ENCODE measurements at regions not wholly inside any gene's neighbourhood (a gene's known extent, or its start where the extent isn't known, plus 50 kb on each side); places are given as distances from the start of the nearest gene placed in this dataset.
A peak's percentile ranks its signal among the peaks of the same experiment; 100 is the strongest.
"Not testable (repeated sequence)": the region's sequence is repeated elsewhere in the genome, so short reads cannot be mapped to it uniquely, and the experiment has no call there.

DNA sequence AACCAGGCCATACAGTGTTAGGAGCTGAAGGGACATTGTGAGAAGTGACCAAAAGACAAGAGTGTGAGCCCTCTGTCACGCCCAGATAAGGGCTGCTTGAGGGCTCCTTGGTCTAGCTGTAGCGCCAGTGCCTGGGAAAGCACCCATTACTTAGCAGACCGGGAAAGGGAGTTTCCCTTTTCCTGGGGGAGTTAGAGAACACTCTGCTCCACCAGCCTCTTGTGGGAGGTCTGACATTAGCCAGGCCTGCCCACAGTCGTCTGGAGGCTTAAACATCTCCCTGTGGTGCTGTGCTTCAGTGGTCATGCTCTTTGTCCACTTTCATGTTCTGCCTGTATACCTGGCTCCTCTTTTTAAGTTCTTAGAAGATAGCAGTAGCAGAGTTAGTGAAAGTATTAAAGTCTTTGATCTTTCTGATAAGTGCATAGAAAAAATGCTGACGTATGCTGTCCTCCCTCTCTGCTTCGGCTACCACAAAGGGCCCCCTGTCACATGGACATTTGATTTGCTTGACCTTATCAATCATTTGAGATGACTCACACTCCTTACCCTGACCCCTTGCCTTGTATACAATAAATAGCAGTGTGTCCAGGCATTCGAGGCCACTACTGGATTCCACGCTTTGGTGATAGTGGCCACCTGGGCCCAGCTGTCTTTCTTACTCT lies 201.5 kb upstream of the ECI2 start:
- H3K27me3 ChIP-seq (replicated peaks): no peaks in the 10 kb centered on the region
- no peaks in the 10 kb centered on the region for H3K36me3 ChIP-seq
- no peak overlapping the region for H3K4me3 ChIP-seq
- peaks cover 4% of the 10 kb centered on the region for H3K4me1 ChIP-seq (replicated peaks)
- no peak overlapping the region for H3K27ac ChIP-seq
- H3K9me3 ChIP-seq (replicated peaks): no peaks in the 10 kb centered on the region
- DNase-seq (ENCODE audit: low read depth in 1 of 2, low spot score in 2 of 2): peak in 1 of 2 experiments; percentile 34

DNA sequence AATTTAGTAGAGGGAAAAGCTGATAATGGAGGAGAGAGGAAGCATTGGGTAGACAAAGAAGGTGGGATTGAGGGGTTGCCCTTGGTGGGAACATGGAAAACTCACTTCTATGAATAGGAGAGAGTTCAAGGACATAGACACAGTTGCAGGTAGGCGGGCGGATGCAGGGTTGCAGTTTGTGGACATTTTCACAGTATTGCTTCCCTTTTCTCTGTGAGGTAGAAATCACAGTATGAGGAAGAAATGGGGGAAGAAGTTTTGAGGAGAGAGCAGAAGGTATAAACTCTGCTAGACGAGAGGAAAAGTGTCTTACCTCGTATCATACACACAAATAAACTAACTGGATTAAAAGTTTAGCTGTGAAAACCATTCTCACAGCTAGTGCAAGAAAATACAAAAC lies 200.7 kb upstream of the ECI2 start:
- no peaks in the 10 kb centered on the region for H3K27me3 ChIP-seq (replicated peaks)
- no peak overlapping the region for H3K4me3 ChIP-seq
- no peak for DNase-seq (ENCODE audit: low read depth in 1 of 2, low spot score in 2 of 2)
- H3K36me3 ChIP-seq: no peaks in the 10 kb centered on the region
- no peaks in the 10 kb centered on the region for H3K9me3 ChIP-seq (replicated peaks)
- peaks cover 4% of the 10 kb centered on the region for H3K4me1 ChIP-seq (replicated peaks)
- H3K27ac ChIP-seq: no peak overlapping the region

DNA sequence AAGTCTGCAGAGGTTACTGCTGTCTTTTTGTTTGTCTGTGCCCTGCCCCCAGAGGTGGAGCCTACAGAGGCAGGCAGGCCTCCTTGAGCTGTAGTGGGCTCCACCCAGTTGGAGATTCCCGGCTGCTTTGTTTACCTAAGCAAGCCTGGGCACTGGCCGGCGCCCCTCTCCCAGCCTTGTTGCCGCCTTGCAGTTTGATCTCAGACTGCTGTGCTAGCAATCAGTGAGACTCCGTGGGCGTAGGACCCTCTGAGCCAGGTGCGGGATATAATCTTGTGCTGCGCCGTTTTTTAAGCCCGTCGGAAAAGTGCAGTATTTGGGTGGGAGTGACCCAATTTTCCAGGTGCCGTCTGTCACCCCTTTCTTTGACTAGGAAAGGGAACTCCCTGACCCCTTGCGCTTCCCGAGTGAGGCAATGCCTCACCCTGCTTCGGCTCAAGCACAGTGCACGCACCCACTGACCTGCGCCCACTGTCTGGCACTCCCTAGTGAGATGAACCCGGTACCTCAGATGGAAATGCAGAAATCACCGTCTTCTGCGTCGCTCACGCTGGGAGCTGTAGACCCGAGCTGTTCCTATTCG lies 198.9 kb upstream of the ECI2 start:
- H3K4me1 ChIP-seq (replicated peaks); H3K4me3 ChIP-seq; H3K36me3 ChIP-seq; H3K27me3 ChIP-seq (replicated peaks); DNase-seq (ENCODE audit: low read depth in 1 of 2, low spot score in 2 of 2); H3K27ac ChIP-seq; H3K9me3 ChIP-seq (replicated peaks): not testable (repeated sequence)

DNA sequence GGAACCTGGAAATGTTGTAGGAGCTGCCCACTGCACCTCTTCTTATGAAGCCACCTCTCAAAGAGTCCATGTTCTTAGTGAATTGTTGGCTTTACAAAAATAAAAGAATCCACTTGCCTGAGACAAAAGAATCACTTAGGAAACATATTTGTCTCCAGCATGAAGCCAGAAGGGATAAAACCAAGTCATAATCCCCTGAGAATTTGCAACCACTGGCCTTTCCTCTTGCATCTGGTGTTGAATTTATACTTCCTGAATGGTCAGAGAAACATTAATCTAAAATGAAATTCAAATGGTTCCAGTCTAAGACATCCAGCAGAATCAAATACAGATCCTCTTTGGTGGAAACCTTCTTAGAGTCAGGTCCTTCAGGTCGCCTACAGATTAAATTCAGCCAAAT lies 192.5 kb upstream of the ECI2 start:
- no peaks in the 10 kb centered on the region for H3K9me3 ChIP-seq (replicated peaks)
- H3K36me3 ChIP-seq: no peaks in the 10 kb centered on the region
- H3K4me1 ChIP-seq (replicated peaks): no peaks in the 10 kb centered on the region
- H3K27ac ChIP-seq: no peak overlapping the region
- no peaks in the 10 kb centered on the region for H3K27me3 ChIP-seq (replicated peaks)
- no peak for DNase-seq (ENCODE audit: low read depth in 1 of 2, low spot score in 2 of 2)
- H3K4me3 ChIP-seq: no peak overlapping the region

DNA sequence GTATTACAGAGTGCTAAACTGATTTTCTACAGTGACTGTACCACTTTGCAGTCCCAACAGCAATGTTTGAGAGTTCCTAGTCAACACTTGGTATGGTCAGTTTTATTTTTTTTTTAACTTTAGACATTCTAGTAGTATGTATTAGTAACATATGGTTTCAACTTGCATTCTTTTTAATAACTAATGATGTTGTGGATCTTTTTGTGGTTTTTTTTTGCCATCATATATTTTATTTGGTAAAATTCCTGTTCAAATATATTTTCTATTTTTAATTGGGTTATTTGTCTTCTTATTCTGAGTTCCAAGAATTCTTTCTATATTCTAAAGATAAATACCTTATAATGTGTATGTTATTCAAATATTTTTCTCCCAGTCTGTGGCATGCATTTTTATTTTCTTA lies 189.4 kb upstream of the ECI2 start:
- no peaks in the 10 kb centered on the region for H3K36me3 ChIP-seq

DNA sequence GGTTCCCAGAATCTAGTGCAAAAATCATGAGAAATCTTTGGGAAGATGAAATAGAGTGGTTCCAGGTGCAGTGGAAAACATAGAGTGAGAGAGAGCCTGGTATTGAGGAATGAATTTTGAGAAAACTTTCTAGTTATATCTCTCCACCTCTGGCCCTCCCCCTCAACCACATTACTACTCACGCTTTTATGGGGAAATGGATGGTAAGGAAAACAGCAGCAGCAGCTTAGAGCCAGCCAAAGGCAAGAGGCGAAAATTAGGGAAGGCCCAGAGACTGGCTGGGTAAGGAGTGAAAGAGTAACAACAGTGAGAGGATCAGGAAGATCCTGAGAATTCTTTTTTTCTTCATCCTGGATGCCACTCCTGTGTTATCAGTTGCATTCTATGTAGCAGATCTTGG lies 187.9 kb upstream of the ECI2 start:
- DNase-seq (ENCODE audit: low read depth in 1 of 2, low spot score in 2 of 2): no peak
- H3K4me1 ChIP-seq (replicated peaks): peaks cover 21% of the 10 kb centered on the region
- H3K36me3 ChIP-seq: no peaks in the 10 kb centered on the region
- no peaks in the 10 kb centered on the region for H3K27me3 ChIP-seq (replicated peaks)
- no peaks in the 10 kb centered on the region for H3K9me3 ChIP-seq (replicated peaks)
- H3K4me3 ChIP-seq: no peak overlapping the region
- H3K27ac ChIP-seq: no peak overlapping the region

More for the DNA sequence above, 189.4 kb upstream of the ECI2 start:
- Histone ChIP-seq H3K27ac (no peak overlapping the region), H3K27me3 (replicated peaks) (no peaks in the 10 kb centered on the region), H3K4me3 (no peak overlapping the region), H3K4me1 (replicated peaks) (peaks cover 20% of the 10 kb centered on the region), H3K9me3 (replicated peaks) (no peaks in the 10 kb centered on the region)
- no peak for DNase-seq (ENCODE audit: low read depth in 1 of 2, low spot score in 2 of 2)

DNA sequence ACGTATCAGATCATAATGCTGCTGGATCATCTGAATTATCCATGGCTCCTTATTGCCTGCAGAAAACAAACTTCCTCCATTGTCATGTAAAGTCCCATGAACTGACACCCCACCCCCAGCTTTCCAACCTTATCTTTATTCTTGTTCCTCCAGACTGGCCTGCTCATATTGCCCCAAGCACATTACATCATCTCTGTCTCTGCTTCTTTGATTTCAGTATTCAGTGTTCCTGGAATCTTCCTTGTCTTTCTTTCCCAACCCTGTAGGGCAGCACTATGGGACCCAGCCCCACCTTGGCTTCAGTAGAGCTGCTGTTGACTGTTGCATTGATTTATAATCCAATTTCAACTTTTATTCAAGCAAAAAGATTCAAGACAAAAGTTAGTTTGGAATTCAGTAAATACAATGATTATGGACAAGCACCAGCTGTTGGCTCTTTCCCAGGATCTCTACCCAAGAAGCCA lies 187.5 kb upstream of the ECI2 start:
- Histone ChIP-seq H3K27ac (no peak overlapping the region), H3K4me3 (no peak overlapping the region), H3K4me1 (replicated peaks) (peaks cover 21% of the 10 kb centered on the region), H3K9me3 (replicated peaks) (no peaks in the 10 kb centered on the region), H3K27me3 (replicated peaks) (no peaks in the 10 kb centered on the region), H3K36me3 (no peaks in the 10 kb centered on the region)
- no peak for DNase-seq (ENCODE audit: low read depth in 1 of 2, low spot score in 2 of 2)

DNA sequence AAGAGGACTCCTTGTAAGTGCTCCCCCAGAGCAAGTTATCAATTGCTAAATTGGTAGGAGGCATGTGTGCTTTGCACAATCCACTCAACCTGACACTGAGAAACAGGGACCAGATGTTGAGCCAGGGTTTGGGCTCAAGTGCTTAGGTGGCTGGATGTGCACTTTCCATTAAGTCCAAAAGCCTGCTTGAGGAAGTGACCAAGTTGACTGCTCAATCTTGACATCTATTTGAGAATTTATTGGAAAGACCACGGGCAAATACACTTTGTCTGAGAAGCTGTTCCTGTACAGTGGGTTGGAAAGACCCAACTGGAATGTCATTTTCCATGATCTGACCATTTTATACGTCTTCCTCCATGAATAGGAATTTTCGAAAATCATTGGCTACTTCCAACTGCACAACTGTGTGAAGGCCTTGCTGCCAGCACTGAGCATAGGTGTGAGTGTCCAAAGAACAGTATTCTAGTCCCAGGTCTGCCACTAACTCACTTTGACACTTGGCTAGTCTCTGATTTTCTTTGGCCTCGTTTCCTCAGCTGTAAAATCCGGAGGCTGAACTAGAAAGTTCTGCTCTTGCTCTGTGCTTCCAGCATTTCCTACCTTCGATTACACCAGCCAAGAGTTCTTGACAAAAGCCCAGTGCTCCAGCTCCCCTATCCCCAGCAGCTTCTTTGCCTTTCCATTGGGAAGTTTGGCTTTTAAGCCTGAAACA lies 186.9 kb upstream of the ECI2 start:
- peaks cover 22% of the 10 kb centered on the region for H3K4me1 ChIP-seq (replicated peaks)

DNA sequence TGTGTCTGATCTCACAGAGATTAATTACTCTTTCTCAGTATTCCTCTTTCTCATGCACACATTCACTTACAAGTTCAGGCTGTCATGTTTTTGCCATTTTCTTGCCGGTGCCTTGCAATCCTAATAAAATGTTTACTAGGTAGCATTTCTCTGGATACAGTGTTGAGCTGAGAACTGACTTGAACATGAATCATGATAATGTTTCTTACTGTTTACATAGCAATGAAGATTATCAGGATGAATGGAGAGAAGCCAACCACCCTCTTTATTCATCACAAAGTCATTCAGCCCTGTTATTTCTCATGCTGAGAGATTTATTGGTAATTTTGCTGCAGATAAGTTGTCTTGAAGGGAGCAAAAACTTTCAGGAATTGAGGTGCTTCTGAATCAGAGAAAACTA lies 185.5 kb upstream of the ECI2 start:
- Histone ChIP-seq H3K9me3 (replicated peaks) (no peaks in the 10 kb centered on the region), H3K27me3 (replicated peaks) (no peaks in the 10 kb centered on the region), H3K4me3 (no peak overlapping the region)

More for the DNA sequence above, 186.9 kb upstream of the ECI2 start:
- no peak for DNase-seq (ENCODE audit: low read depth in 1 of 2, low spot score in 2 of 2)
- Histone ChIP-seq H3K36me3 (no peaks in the 10 kb centered on the region), H3K9me3 (replicated peaks) (no peaks in the 10 kb centered on the region), H3K27ac (no peak overlapping the region), H3K27me3 (replicated peaks) (no peaks in the 10 kb centered on the region), H3K4me3 (no peak overlapping the region)

DNA sequence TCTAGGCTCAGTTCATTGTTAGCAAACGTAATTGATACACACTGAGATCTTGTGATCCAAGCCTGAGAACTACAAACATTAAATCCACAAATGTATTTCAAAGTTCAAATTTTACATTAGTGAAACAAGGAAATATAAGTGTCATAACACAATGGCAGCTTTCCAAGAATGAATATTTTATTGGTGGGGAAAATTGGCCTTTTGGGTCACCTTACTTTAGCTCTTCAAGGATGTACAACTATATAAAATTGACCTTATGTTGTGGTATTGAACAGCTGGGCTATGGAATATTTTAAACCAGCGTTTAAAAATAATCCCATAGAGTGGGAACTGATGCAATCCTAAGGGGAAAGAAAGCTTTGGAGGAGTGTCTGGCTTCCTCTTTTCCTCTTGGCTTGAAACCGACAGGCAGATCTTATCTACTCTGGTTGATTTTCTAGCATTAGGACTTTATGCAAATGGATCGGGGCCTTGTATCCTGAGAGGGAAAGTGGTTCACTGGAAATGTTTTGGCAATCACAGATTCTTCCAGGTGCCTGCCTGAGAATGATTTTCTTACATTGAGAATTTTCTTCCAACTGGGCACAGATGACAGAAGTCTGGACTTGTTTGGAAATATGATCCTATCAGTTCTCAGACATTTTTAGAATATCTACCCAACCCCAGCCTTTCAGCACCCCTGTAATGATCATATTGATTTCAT lies 184.8 kb upstream of the ECI2 start:
- peak overlapping the region; percentile 60 for H3K27ac ChIP-seq
- H3K4me1 ChIP-seq (replicated peaks): peaks cover 30% of the 10 kb centered on the region
- H3K36me3 ChIP-seq: no peaks in the 10 kb centered on the region
- no peaks in the 10 kb centered on the region for H3K9me3 ChIP-seq (replicated peaks)
- no peak for DNase-seq (ENCODE audit: low read depth in 1 of 2, low spot score in 2 of 2)
- no peak overlapping the region for H3K4me3 ChIP-seq
- H3K27me3 ChIP-seq (replicated peaks): no peaks in the 10 kb centered on the region

More for the DNA sequence above, 185.5 kb upstream of the ECI2 start:
- DNase-seq (ENCODE audit: low read depth in 1 of 2, low spot score in 2 of 2): peak in 1 of 2 experiments; percentile 71
- Histone ChIP-seq H3K4me1 (replicated peaks) (peaks cover 30% of the 10 kb centered on the region), H3K36me3 (no peaks in the 10 kb centered on the region), H3K27ac (peak overlapping the region; percentile 60)

DNA sequence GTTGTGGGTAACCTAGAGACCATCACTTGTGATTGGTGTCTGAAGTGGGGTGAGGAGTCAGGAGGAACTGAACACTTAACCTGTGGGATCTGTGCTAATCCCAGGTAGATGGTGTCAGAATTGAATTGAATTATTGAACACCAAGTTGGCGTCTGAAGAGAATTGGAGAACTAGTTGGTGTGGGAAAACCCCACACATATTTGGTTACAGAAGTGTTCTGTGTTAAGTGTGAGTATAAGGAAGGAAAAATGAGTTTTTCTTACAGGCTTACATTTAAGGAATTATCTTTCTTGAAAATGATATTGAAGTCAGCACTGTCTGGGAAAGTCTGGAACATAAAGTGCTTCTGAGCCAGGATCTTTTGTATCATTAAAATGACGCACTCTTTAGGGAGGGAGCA lies 182.9 kb upstream of the ECI2 start:
- no peak for DNase-seq (ENCODE audit: low read depth in 1 of 2, low spot score in 2 of 2)
- Histone ChIP-seq H3K9me3 (replicated peaks) (no peaks in the 10 kb centered on the region), H3K27me3 (replicated peaks) (no peaks in the 10 kb centered on the region), H3K4me3 (no peak overlapping the region), H3K36me3 (no peaks in the 10 kb centered on the region), H3K4me1 (replicated peaks) (peaks cover 35% of the 10 kb centered on the region), H3K27ac (no peak overlapping the region)

DNA sequence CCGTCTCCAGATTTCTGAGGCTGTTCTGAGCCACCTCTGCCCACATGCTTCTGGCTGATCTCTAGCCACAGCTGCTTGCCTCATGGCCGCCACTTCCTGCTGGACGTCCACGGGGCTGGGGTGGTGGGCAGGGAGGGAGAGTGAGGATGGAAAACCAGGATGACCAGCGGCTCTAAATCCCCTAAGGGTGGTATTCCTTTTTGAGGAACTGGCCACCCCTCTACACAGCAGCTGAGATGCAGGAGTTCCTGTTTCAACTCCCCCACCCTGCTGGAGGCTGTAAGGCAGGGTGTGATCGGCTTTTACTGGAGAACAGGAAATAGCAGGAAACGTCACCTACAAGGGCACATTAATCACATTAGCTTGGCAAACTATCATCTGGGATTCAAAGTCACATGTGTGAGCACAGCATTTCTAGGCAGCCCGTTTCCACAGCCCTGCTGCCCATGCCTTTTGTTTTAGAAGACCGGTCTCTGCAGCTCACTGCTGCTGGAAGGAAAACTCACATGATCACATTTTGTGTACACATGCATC lies 181.6 kb upstream of the ECI2 start:
- H3K36me3 ChIP-seq: no peaks in the 10 kb centered on the region
- no peaks in the 10 kb centered on the region; the same call in 1 of the 2 replicates for H3K9me3 ChIP-seq (replicated peaks)
- H3K27me3 ChIP-seq (replicated peaks): no peaks in the 10 kb centered on the region
- H3K4me3 ChIP-seq: no peak overlapping the region
- DNase-seq (ENCODE audit: low read depth in 1 of 2, low spot score in 2 of 2): peak in 1 of 2 experiments; percentile 47
- H3K27ac ChIP-seq: peak overlapping the region; percentile 54
- H3K4me1 ChIP-seq (replicated peaks): peaks cover 41% of the 10 kb centered on the region

DNA sequence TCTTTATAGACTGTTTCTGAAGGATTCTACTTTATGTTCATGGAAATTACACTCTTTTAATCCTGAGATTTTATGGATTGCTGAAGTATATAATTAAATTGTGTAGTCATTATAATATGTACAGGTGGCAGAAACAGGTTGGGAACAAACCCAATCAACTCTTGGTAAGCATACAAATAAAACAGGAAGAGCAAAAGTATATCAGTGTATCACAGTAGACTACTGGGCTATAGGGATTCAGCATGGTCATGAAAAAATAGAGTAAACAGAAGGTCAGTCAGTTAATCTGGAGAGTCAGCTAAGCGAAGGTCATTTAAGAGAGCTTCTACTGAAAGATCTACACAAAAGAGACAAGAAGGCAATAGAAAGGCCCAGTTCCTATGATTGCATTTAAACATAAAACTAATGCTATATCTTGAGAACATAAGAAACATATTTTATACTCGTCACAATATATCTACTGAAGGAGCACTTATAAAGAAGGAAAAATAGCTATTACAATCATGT lies 178.9 kb upstream of the ECI2 start:
- Histone ChIP-seq H3K4me3 (no peak overlapping the region), H3K9me3 (replicated peaks) (no peaks in the 10 kb centered on the region; the same call in 1 of the 2 replicates)

More for the DNA sequence above, 178.9 kb upstream of the ECI2 start:
- H3K4me1 ChIP-seq (replicated peaks): peaks cover 20% of the 10 kb centered on the region
- no peak overlapping the region for H3K27ac ChIP-seq
- DNase-seq (ENCODE audit: low read depth in 1 of 2, low spot score in 2 of 2): no peak
- H3K36me3 ChIP-seq: no peaks in the 10 kb centered on the region
- no peaks in the 10 kb centered on the region for H3K27me3 ChIP-seq (replicated peaks)

Measured in SJSA1 (cell line).